LNCaP clone FGC (cell line): ENCODE measurements at regions not wholly inside any gene's neighbourhood (a gene's known extent, or its start where the extent isn't known, plus 50 kb on each side); places are given as distances from the start of the nearest gene placed in this dataset.

ENCODE experiments used
- DNase-seq: peaks from one replicate; pipeline ENCODE4 v3.0.0-alpha.2; 2011; ENCODE audit warnings: low read depth
- H3K4me3 ChIP-seq: 2 replicates; pipeline ENCODE4 v1.5.1; 2011; ENCODE audit warnings: mild to moderate bottlenecking, low read depth, low read length, control low read depth
- TF ChIP-seq, protein P1 (sequence below): IDR thresholded peaks from 2 replicates; pipeline ENCODE4 v1.5.1; 2012; ENCODE audit warnings: mild to moderate bottlenecking; ENCODE audit not compliant: control insufficient read depth, insufficient read depth; ENCODE audit errors: extremely low read depth

DNA sequence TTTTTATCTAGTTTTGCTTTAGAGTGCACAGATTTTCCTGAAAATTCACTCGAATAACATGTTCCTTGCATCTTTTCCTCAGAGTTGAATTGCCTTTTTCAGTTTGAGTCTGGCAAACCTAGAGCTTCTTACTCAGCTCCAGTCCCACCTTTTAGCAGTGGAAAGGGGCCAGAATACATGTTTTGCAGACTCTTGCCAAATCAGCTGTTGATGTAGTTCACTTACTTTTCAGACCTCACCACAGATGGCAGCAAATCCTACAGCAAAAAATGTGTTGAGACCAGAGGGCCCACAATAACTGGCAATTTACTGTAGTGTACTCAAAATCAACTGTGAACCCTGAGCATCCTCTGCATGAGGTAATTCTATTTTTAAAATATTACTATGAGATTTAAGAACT, 545.2 kb upstream of the ACO1 start:
- TF ChIP-seq, protein P1, sequence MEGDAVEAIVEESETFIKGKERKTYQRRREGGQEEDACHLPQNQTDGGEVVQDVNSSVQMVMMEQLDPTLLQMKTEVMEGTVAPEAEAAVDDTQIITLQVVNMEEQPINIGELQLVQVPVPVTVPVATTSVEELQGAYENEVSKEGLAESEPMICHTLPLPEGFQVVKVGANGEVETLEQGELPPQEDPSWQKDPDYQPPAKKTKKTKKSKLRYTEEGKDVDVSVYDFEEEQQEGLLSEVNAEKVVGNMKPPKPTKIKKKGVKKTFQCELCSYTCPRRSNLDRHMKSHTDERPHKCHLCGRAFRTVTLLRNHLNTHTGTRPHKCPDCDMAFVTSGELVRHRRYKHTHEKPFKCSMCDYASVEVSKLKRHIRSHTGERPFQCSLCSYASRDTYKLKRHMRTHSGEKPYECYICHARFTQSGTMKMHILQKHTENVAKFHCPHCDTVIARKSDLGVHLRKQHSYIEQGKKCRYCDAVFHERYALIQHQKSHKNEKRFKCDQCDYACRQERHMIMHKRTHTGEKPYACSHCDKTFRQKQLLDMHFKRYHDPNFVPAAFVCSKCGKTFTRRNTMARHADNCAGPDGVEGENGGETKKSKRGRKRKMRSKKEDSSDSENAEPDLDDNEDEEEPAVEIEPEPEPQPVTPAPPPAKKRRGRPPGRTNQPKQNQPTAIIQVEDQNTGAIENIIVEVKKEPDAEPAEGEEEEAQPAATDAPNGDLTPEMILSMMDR = peak; percentile 56
- DNase-seq = peak; percentile 8
- no peak overlapping the region for H3K4me3 ChIP-seq

DNA sequence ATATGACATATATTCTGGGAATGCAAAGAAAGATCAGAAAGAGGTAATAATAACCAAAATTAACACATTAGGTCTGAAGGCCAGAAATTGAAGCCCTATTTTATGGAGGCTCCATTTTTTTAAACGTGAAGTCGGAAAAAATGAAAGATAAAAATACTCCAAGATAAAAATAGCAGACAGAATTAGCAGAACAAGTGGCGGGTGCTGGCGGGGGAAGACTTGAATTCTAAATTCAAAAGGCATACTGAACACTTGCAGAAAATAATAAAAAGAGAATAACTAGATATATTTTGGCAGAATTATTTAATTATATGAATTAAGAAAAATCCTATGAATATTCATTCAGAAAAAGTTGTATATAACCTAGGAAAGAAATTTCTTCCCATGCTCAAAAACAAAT, 543.7 kb upstream of the ACO1 start:
- no peak for DNase-seq
- TF ChIP-seq, protein P1 = no peak
- no peak overlapping the region for H3K4me3 ChIP-seq

DNA sequence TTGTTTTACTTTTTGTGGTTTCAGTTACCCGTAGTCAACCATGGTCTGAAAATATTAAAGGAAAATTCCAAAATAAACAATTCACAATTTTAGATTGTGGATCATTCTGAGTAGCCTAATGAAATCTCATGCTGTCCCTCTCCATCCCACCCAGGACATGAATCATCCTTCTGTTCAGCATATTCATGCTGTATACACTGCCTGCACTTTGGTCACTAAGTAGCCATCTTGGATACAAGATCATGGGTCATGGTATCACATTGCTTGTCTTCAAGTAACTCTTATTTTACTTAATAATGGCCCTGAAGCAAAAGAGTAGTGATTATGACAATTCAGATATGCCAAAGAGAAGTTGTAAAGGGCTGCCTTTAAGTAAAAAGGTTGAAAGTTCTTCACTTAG, 536.5 kb upstream of the ACO1 start:
- H3K4me3 ChIP-seq = no peak overlapping the region; the same call in 1 of the 2 replicates
- no peak for DNase-seq
- TF ChIP-seq, protein P1 = no peak

DNA sequence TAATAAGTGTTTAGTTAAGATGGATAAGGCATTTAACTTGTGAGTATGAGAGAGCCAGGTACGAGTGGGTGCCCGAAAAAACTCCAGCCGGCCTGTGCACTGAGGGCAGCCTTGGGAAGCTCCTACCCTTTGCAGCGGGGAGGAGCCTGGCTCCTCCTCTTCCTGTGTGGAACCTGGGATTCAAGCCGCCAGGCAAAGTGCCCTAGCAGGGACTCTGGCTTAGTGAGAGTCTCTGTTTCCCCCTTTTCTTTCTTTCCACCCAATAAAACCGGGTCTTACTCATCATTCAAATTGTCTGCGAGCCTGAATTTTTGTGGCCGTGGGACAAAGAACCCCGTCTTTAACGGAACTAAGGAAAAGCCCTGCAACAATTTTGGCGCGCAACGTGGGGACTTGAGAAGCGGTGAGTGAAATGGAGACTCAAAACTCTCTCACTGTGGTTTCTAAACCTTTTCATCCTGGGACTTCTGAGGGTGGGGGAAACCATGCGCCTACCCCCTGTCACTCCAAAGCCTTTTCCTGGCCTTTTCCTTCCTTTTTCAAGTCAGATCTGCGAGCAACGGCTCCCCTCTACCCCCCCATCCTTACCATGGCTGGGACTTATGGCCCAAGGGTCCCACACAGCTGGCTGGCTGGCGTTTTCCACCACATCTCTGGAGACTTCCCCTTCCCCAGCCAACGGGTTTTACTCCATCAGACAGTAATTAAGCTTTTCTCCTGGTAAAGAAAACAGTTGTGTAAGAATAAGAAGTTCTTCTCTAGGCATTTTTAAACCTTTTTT, 535.7 kb upstream of the ACO1 start:
- TF ChIP-seq, protein P1 = no peak
- DNase-seq = peak; percentile 6
- H3K4me3 ChIP-seq = peak overlapping the region; percentile 73

DNA sequence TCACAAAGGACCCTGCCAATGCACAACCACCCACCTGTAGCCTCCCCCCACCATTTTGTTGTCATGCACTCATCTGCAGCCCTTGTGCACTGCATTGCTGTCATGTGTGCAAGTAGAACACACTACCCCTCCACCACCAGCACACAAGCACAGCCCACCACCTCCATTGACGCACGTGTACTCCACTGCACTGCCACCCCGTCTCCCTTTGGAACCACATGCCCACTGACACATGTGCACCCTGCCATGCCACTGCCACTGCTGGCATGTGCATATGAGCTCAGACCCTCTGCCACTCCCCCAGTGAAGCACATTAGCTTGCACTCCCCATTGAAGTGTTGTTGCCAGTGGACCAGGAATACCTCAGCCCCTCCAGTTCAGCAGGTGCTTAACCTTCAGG, 530.3 kb upstream of the ACO1 start:
- H3K4me3 ChIP-seq = no peak overlapping the region
- TF ChIP-seq, protein P1 = no peak
- no peak for DNase-seq

DNA sequence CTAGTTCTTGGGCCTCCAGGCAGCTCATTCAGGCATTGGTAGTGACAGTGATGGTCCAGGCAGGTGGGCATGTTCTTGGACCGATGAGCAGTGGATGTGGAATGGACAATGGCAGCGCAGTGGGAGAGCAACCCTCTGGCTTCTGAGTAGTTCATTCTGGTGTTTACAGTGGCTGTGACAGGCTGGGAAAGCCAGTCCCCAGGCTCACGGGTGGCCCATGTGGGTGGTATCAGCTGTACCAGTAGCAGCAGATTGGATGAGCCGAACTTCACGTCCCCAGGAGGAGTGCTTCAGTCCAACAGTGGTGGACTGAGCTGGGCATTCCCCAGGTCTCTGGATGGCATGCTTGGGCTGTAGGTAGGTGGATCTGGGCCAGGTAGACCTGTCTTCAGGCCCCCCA, 515.6 kb upstream of the ACO1 start:
- no peak for DNase-seq
- TF ChIP-seq, protein P1 = no peak
- H3K4me3 ChIP-seq = no peak overlapping the region

DNA sequence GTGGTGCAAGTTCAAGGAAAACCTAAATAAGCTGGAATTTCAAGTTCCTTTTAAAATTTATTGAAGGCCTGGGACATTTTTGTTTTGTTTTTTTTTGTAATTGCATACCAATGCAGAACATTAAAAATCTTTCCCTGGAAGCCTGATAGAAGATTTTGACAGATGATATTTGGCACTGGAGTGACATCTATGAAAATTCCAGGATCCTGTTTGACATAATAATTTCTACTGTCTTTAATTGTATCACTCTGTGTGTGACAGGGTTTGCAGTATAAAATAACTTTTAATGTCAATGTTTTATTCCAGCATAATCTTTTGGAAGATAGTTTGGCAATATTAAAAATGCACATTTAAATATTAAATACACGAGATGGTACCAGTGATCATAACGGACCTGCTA, 514.2 kb upstream of the ACO1 start:
- TF ChIP-seq, protein P1 = no peak
- H3K4me3 ChIP-seq = no peak overlapping the region
- DNase-seq = no peak
